Endothelial cell of umbilical vein (primary cell): ENCODE measurements at regions not wholly inside any gene's neighbourhood (a gene's known extent, or its start where the extent isn't known, plus 50 kb on each side); places are given as distances from the start of the nearest gene placed in this dataset.

Experiments
- BruUV-seq: library from RNA; stranded (reverse); fragments of 400-500 nt; replicated peaks from 2 replicates; lab custom pipeline; 2021; lab: Mats Ljungman, UMichigan
- CTCF ChIA-PET: fragments of 300-600, 350-600 bp; sonication (Branson Sonifier 250); formaldehyde crosslinking; loops from one replicate; lab custom pipeline; 2021; ENCODE audit warnings: antibody characterized with exemption, inconsistent platforms; lab: Charles Lee
- POLR2A ChIA-PET: fragments of 300-600, 350-600 bp; sonication (Branson Sonifier 250); formaldehyde crosslinking; loops from one replicate; lab custom pipeline; 2021; ENCODE audit warnings: antibody characterized with exemption, inconsistent platforms; lab: Charles Lee
- DNase-seq: peaks from one replicate; pipeline ENCODE4 v3.0.0-alpha.2; 2011; ENCODE audit warnings: low read depth, low spot score
- FAIRE-seq: peaks from 2 replicates; lab custom pipeline; 2011; peaks lifted over from hg19 to GRCh38; lab: Jason Lieb, UNC
- H2AFZ ChIP-seq: 2 replicates; pipeline ENCODE4 v1.6.0; 2012; ENCODE audit warnings: low read depth, low read length, control low read depth, inconsistent platforms
- H3K27ac ChIP-seq: 2 replicates; pipeline ENCODE4 v1.5.1; 2011; ENCODE audit warnings: low read depth, mild to moderate bottlenecking, control low read depth, low read length, moderate library complexity; ENCODE audit not compliant: insufficient read depth
- H3K27me3 ChIP-seq, 2 experiments: 2 replicates each; pipeline versions ENCODE4 v1.6.0 to v1.6.1; 2011; ENCODE audit warnings: low read length in 2 of 2, mixed read lengths in 1 of 2; ENCODE audit not compliant: control insufficient read depth in 2 of 2, insufficient read depth in 2 of 2
- H3K36me3 ChIP-seq, 2 experiments: 2 replicates in 1 of 2; 3 replicates in 1 of 2; pipeline ENCODE4 v1.5.1; 2011; ENCODE audit warnings: low read length in 2 of 2, mild to moderate bottlenecking in 1 of 2, moderate library complexity in 1 of 2; ENCODE audit not compliant: control insufficient read depth in 2 of 2, insufficient read depth in 2 of 2; ENCODE audit errors: extremely low read depth in 1 of 2
- H3K4me1 ChIP-seq: 3 replicates; pipeline ENCODE4 v1.5.1; 2011; ENCODE audit warnings: mild to moderate bottlenecking, low read length; ENCODE audit not compliant: control insufficient read depth, insufficient read depth; ENCODE audit errors: extremely low read depth
- H3K4me2 ChIP-seq: 2 replicates; pipeline ENCODE4 v1.6.1; 2011; ENCODE audit warnings: low read length, control low read depth, mixed read lengths; ENCODE audit not compliant: insufficient read depth
- H3K4me3 ChIP-seq, 3 experiments: fragments of 200-600 bp in 1 of 3; sonication (generic), shearing (Covaris generic) in 1 of 3; replicated peaks in 1 of 3; 2 replicates each; pipeline ENCODE4 v1.5.1; 2011 to 2016; ENCODE audit warnings: control low read depth in 3 of 3, low read length in 3 of 3, mild to moderate bottlenecking in 2 of 3, inconsistent platforms in 1 of 3, low read depth in 1 of 3, moderate library complexity in 1 of 3; ENCODE audit not compliant: insufficient read depth in 1 of 3
- H3K79me2 ChIP-seq: 2 replicates; pipeline ENCODE4 v1.6.0; 2012; ENCODE audit warnings: low read length, inconsistent platforms; ENCODE audit not compliant: control insufficient read depth, insufficient read depth
- H3K9ac ChIP-seq: replicated peaks from 2 replicates; pipeline ENCODE3; 2011; ENCODE audit warnings: low read length, control low read depth; ENCODE audit not compliant: insufficient read depth; ENCODE audit errors: extremely low read depth
- H3K9me1 ChIP-seq: replicated peaks from 3 replicates; pipeline ENCODE4 v1.6.0; 2011; ENCODE audit warnings: mild to moderate bottlenecking, low read length; ENCODE audit not compliant: control insufficient read depth, insufficient read depth; ENCODE audit errors: extremely low read depth
- H3K9me3 ChIP-seq: replicated peaks from 2 replicates; pipeline ENCODE4 v1.5.1; 2012; ENCODE audit warnings: low read length, inconsistent platforms; ENCODE audit not compliant: control insufficient read depth, insufficient read depth
- H4K20me1 ChIP-seq: replicated peaks from 2 replicates; pipeline ENCODE3; 2011; ENCODE audit warnings: mild to moderate bottlenecking, low read length; ENCODE audit not compliant: control insufficient read depth, insufficient read depth; ENCODE audit errors: extremely low read depth
- CTCF ChIP-seq, 2 donors: IDR thresholded peaks; 1 replicate in 1 of 2; 2 replicates in 1 of 2; pipeline ENCODE4 v1.5.1; 2011; ENCODE audit warnings: low read length in 2 of 2, mild to moderate bottlenecking in 2 of 2, moderate library complexity in 2 of 2, control low read depth in 1 of 2, inconsistent platforms in 1 of 2, low read depth in 1 of 2; ENCODE audit not compliant: insufficient read depth in 1 of 2; ENCODE audit errors: extremely low read depth in 1 of 2
- EZH2 ChIP-seq: IDR thresholded peaks from 2 replicates; pipeline ENCODE4 v1.6.1; 2012; ENCODE audit warnings: borderline replicate concordance, low read depth, mild to moderate bottlenecking, moderate library complexity, low read length, inconsistent platforms; ENCODE audit not compliant: severe bottlenecking
- FOS ChIP-seq: IDR thresholded peaks from 2 replicates; pipeline ENCODE4 v1.6.1; 2011; ENCODE audit warnings: mild to moderate bottlenecking, low read length, moderate library complexity, borderline replicate concordance; ENCODE audit not compliant: insufficient read depth
- GATA2 ChIP-seq: IDR thresholded peaks from 2 replicates; pipeline ENCODE4 v1.7.0; 2011; ENCODE audit warnings: low read depth, mild to moderate bottlenecking, moderate library complexity, mixed read lengths, low read length; ENCODE audit not compliant: insufficient read length, insufficient read depth
- JUN ChIP-seq: IDR thresholded peaks from 2 replicates; pipeline ENCODE4 v1.6.1; 2011; ENCODE audit warnings: borderline replicate concordance, low read depth; ENCODE audit not compliant: insufficient read length, insufficient read depth
- MAX ChIP-seq: IDR thresholded peaks from 2 replicates; pipeline ENCODE4 v1.6.1; 2011; ENCODE audit not compliant: insufficient read depth, insufficient read length
- MYC ChIP-seq: IDR thresholded peaks from one replicate; pipeline ENCODE4 v1.6.1; 2011; ENCODE audit warnings: mild to moderate bottlenecking, low read depth, low read length
- POLR2A ChIP-seq: IDR thresholded peaks from 2 replicates; pipeline ENCODE4 v1.6.1; 2012; ENCODE audit warnings: low read depth, mild to moderate bottlenecking, control low read depth, low read length
- POLR2AphosphoS5 ChIP-seq: IDR thresholded peaks from 2 replicates; pipeline ENCODE4 v1.6.1; 2012; ENCODE audit warnings: low read depth, mild to moderate bottlenecking, control low read depth, low read length, moderate library complexity; ENCODE audit not compliant: insufficient read depth
- dilution Hi-C: fragments of 300-500 bp; cut with MboI; formaldehyde crosslinking; loops from one replicate; pipeline ENCODE4 v1.15.0; 2019; ENCODE audit warnings: low sequenced_read_pairs; ENCODE audit not compliant: extremely low pct_ligation_motif_present
- intact Hi-C: fragments of 100-400 bp; cut with micrococcal nuclease; formaldehyde crosslinking; loops from one replicate; pipeline ENCODE4 v1.10.0; 2022

- ChIA-PET CTCF (interaction anchor here (1.8 to 14.8 kb wide), 8 partner anchors 9 to 547 kb away, joined by 4 to 317 read pairs (median 24); no protein-coding TSS in a partner anchor), POLR2A (no interaction called here)
- H2AFZ ChIP-seq: no peak overlapping the region
- intact Hi-C loops: loop anchor here (2.0 to 5.0 kb wide), 3 partner anchors 65 to 459 kb away; no protein-coding TSS in a partner anchor
- TF ChIP-seq MYC (no peak), POLR2AphosphoS5 (no peak), POLR2A (no peak), MAX (no peak), GATA2 (no peak), EZH2 (no peak)
- H3K36me3 ChIP-seq: no peaks in the 10 kb centered on the region
- H3K9ac ChIP-seq: no peak overlapping the region
- no peaks in the 10 kb centered on the region for H3K9me1 ChIP-seq
- dilution Hi-C loops: no loop called here
- no peaks in the 10 kb centered on the region for H3K9me3 ChIP-seq
- BruUV-seq: no TSS peak
- no peaks in the 10 kb centered on the region for H3K27me3 ChIP-seq
- FAIRE-seq (no peak), DNase-seq (no peak)
- no peak overlapping the region for H3K4me2 ChIP-seq
- peaks cover 3% of the 10 kb centered on the region for H3K4me1 ChIP-seq
- H3K27ac ChIP-seq: no peak overlapping the region
- H3K4me3 ChIP-seq: no peak overlapping the region
- no peaks in the 10 kb centered on the region for H3K79me2 ChIP-seq
- H4K20me1 ChIP-seq: no peaks in the 10 kb centered on the region
Observed at GRCh38 chr10:77710081-77710551, 72.5 kb upstream of the KCNMA1 start.

GRCh38 chr10:77707570-77707969, 70.0 kb upstream of the KCNMA1 start:
- Histone ChIP-seq H3K9me1 (no peaks in the 10 kb centered on the region), H3K4me2 (no peak overlapping the region), H3K9ac (no peak overlapping the region), H4K20me1 (no peaks in the 10 kb centered on the region), H2AFZ (no peak overlapping the region), H3K79me2 (no peaks in the 10 kb centered on the region), H3K36me3 (no peaks in the 10 kb centered on the region), H3K27me3 (no peaks in the 10 kb centered on the region), H3K4me1 (peaks cover 3% of the 10 kb centered on the region), H3K9me3 (no peaks in the 10 kb centered on the region), H3K27ac (no peak overlapping the region), H3K4me3 (no peak overlapping the region)
- POLR2A ChIA-PET: no interaction called here
- intact Hi-C loops (no loop called here), dilution Hi-C loops (no loop called here)
- no peak for DNase-seq
- BruUV-seq: no TSS peak
- CTCF ChIA-PET: interaction anchor here (1.1 kb wide), 1 partner anchor 542 kb away, joined by 3 read pairs; no protein-coding TSS in a partner anchor
- TF ChIP-seq JUN (no peak), POLR2AphosphoS5 (no peak), GATA2 (no peak), FOS (no peak), MYC (no peak), EZH2 (no peak), CTCF (IDR thresholded peaks at IDR 0.05; ENCODE audit: extremely low read depth in 1 of 2, insufficient read depth in 1 of 2, low read depth in 1 of 2, low read length in 2 of 2) (no peak), POLR2A (no peak), MAX (no peak)
- FAIRE-seq: no peak
